Endodermal cell (in vitro differentiated cells): ENCODE measurements at regions not wholly inside any gene's neighbourhood (a gene's known extent, or its start where the extent isn't known, plus 50 kb on each side); places are given as distances from the start of the nearest gene placed in this dataset.

Experiments
- DNase-seq: peaks from one replicate; pipeline ENCODE4 v3.0.0-alpha.2; 2017
- H3K27ac ChIP-seq: 2 replicates; pipeline ENCODE4 v1.5.1; 2013; ENCODE audit warnings: mild to moderate bottlenecking, low read depth, low read length, moderate library complexity
- H3K27me3 ChIP-seq: 2 replicates; pipeline ENCODE4 v1.6.1; 2013; ENCODE audit warnings: mild to moderate bottlenecking, low read length, moderate library complexity; ENCODE audit not compliant: insufficient read depth, control insufficient read depth, poor library complexity, severe bottlenecking
- H3K36me3 ChIP-seq: 2 replicates; pipeline ENCODE4 v1.7.0; 2013; ENCODE audit warnings: mild to moderate bottlenecking, low read length, moderate library complexity; ENCODE audit not compliant: control insufficient read depth, insufficient read depth
- H3K4me1 ChIP-seq: one replicate; pipeline ENCODE4 v1.7.0; 2013; ENCODE audit warnings: low read length; ENCODE audit not compliant: control insufficient read depth, insufficient read depth
- H3K4me3 ChIP-seq: 2 replicates; pipeline ENCODE4 v1.5.1; 2013; ENCODE audit warnings: mild to moderate bottlenecking, low read length, moderate library complexity
- H3K9ac ChIP-seq: 2 replicates; pipeline ENCODE4 v1.6.1; 2013; ENCODE audit warnings: mild to moderate bottlenecking, low read length, moderate library complexity; ENCODE audit not compliant: poor library complexity, severe bottlenecking; ENCODE audit errors: extremely low read depth
- H3K9me3 ChIP-seq: 2 replicates; pipeline ENCODE4 v1.6.1; 2013; ENCODE audit warnings: mild to moderate bottlenecking, low read length, moderate library complexity; ENCODE audit not compliant: control insufficient read depth
- H3K27ac Mint-ChIP-seq: 2 replicates; pipeline ENCODE4 v1.8.0; 2020; ENCODE audit warnings: mixed read lengths
- H3K27me3 Mint-ChIP-seq: 2 replicates; pipeline ENCODE4 v1.8.0; 2021; ENCODE audit warnings: mild to moderate bottlenecking, mixed read lengths; ENCODE audit not compliant: insufficient read depth
- H3K36me3 Mint-ChIP-seq: 2 replicates; pipeline ENCODE4 v1.8.0; 2020; ENCODE audit warnings: low read depth, mixed read lengths
- H3K4me1 Mint-ChIP-seq: 2 replicates; pipeline ENCODE4 v1.8.0; 2020; ENCODE audit warnings: mixed read lengths
- H3K4me3 Mint-ChIP-seq: 2 replicates; pipeline ENCODE4 v1.8.0; 2020; ENCODE audit warnings: mild to moderate bottlenecking, moderate library complexity, mixed read lengths
- H3K9me3 Mint-ChIP-seq: 2 replicates; pipeline ENCODE4 v1.8.0; 2020; ENCODE audit warnings: mild to moderate bottlenecking, mixed read lengths
- WGBS, 2 experiments: methylation state at CpG; one replicate each; pipeline versions ENCODE4 v1.1.5 to v1.1.7; 2013; ENCODE audit warnings: missing lambda C conversion rate in 2 of 2, mixed read lengths in 1 of 2; ENCODE audit not compliant: insufficient coverage in 1 of 2, insufficient read length in 1 of 2; 5-methylcytosine and 5-hydroxymethylcytosine counted together
- TF ChIP-seq, protein P1 (sequence below): fragments of 200-600 bp; sonication (generic); conservative IDR thresholded peaks from 2 replicates; pipeline ENCODE4 v1.5.0; 2021; ENCODE audit warnings: antibody characterized with exemption, mild to moderate bottlenecking

DNA sequence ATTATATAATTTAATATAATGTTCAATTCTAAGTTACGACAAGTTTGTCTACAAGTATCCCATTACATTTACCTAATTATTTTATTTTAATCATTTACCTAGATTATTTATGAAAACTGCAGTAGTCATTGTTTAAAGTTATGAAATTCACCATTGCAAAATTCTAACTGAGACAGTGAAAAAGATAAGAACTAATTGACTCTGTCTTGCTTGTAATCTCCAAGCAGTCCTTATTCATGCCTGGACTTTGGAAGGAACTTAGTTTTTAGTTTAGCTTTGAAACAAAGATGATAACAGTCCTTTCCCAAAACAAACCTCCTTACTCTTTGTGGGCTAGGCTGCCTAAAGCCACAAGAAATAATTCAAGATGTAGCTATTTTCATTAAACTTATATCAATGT lies 165.0 kb downstream of the SUCNR1 start:
- Mint-ChIP-seq H3K4me3 (no peak overlapping the region), H3K27ac (no peak overlapping the region), H3K9me3 (peaks cover 64% of the 10 kb centered on the region), H3K27me3 (no peaks in the 10 kb centered on the region), H3K4me1 (no peaks in the 10 kb centered on the region), H3K36me3 (peaks cover 2% of the 10 kb centered on the region)
- TF ChIP-seq, protein P1, sequence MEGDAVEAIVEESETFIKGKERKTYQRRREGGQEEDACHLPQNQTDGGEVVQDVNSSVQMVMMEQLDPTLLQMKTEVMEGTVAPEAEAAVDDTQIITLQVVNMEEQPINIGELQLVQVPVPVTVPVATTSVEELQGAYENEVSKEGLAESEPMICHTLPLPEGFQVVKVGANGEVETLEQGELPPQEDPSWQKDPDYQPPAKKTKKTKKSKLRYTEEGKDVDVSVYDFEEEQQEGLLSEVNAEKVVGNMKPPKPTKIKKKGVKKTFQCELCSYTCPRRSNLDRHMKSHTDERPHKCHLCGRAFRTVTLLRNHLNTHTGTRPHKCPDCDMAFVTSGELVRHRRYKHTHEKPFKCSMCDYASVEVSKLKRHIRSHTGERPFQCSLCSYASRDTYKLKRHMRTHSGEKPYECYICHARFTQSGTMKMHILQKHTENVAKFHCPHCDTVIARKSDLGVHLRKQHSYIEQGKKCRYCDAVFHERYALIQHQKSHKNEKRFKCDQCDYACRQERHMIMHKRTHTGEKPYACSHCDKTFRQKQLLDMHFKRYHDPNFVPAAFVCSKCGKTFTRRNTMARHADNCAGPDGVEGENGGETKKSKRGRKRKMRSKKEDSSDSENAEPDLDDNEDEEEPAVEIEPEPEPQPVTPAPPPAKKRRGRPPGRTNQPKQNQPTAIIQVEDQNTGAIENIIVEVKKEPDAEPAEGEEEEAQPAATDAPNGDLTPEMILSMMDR: no peak
- Histone ChIP-seq H3K27ac (no peak overlapping the region), H3K4me1 (no peaks in the 10 kb centered on the region), H3K9ac (no peak overlapping the region), H3K27me3 (no peaks in the 10 kb centered on the region), H3K9me3 (peaks cover 63% of the 10 kb centered on the region), H3K4me3 (no peak overlapping the region), H3K36me3 (no peaks in the 10 kb centered on the region)
- no peak for DNase-seq
- no CpG with 5 or more reads among the region's 1 CpG for WGBS, 2 experiments

DNA sequence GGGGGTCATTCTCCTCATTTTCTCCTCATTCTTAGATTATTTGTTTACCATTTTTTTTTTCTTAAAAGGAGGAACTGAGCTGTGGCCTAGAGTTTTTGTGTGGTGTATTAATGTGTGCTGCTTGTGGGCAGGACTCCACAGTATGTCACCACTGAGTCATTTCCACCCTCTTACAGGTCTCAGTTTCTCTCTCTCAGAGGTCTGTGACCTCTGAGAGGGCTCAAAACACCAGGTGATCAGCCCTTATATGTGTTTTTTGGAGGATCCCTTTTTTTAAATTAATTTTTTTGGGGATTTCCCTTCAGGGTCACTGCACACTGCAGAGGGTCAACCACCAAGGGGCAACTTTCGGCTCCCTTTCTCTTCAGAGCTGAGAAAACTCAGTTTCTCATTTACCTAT lies 166.4 kb downstream of the SUCNR1 start:
- H3K27ac ChIP-seq: no peak overlapping the region
- H3K4me1 ChIP-seq: no peaks in the 10 kb centered on the region
- H3K27me3 ChIP-seq: no peaks in the 10 kb centered on the region
- Mint-ChIP-seq H3K9me3 (peaks cover 54% of the 10 kb centered on the region), H3K27me3 (no peaks in the 10 kb centered on the region), H3K4me3 (no peak overlapping the region), H3K27ac (no peak overlapping the region), H3K36me3 (peaks cover 2% of the 10 kb centered on the region), H3K4me1 (no peaks in the 10 kb centered on the region)
- no peaks in the 10 kb centered on the region for H3K36me3 ChIP-seq
- H3K4me3 ChIP-seq: no peak overlapping the region
- 100% methylated on average over 1 of the region's 1 CpG; no CpG with 5 or more reads in 1 of the 2 experiments for WGBS, 2 experiments
- TF ChIP-seq, protein P1: no peak
- DNase-seq: no peak
- H3K9me3 ChIP-seq: peaks cover 58% of the 10 kb centered on the region
- H3K9ac ChIP-seq: no peak overlapping the region

DNA sequence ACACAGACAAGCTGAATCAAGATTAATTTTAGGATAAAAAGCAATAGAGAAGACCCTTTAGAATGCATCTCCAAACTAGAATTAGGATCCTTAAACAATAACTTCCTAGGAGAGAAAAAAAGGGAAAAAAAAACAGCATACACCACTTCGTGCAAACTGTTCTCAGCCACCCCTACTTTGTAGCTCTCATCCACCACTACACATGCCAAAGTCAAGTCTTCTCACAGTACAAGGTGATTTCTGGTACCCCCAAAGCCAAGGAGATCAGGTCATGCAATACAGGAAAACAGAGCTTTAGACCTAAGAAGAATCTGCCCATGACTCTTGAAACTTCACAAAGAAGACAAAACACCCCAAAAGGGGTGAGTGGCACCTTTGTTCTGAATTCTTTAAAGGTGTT lies 166.9 kb downstream of the SUCNR1 start:
- WGBS, 2 experiments: 81% methylated on average over 1 of the region's 1 CpG; no CpG with 5 or more reads in 1 of the 2 experiments
- Histone ChIP-seq H3K9ac (no peak overlapping the region), H3K27me3 (no peaks in the 10 kb centered on the region), H3K36me3 (no peaks in the 10 kb centered on the region), H3K27ac (no peak overlapping the region), H3K4me1 (no peaks in the 10 kb centered on the region), H3K4me3 (no peak overlapping the region), H3K9me3 (peaks cover 55% of the 10 kb centered on the region)
- no peak overlapping the region for H3K27ac Mint-ChIP-seq
- H3K4me3 Mint-ChIP-seq: no peak overlapping the region
- TF ChIP-seq, protein P1: no peak
- no peak for DNase-seq
- H3K36me3 Mint-ChIP-seq: peaks cover 2% of the 10 kb centered on the region
- peaks cover 50% of the 10 kb centered on the region for H3K9me3 Mint-ChIP-seq
- no peaks in the 10 kb centered on the region for H3K4me1 Mint-ChIP-seq
- H3K27me3 Mint-ChIP-seq: no peaks in the 10 kb centered on the region
